ENCODE measurements at regions not wholly inside any gene's neighbourhood (a gene's known extent, or its start where the extent isn't known, plus 50 kb on each side); places are given as distances from the start of the nearest gene placed in this dataset.

GRCh38 chr20:51172558-51173428, 149.9 kb upstream of the KCNG1 start:
- no peak for TF ChIP-seq POLR2AphosphoS5 (IDR thresholded peaks at IDR 0.05)
- TF ChIP-seq CTCF (IDR thresholded peaks at IDR 0.05): no peak
- TF ChIP-seq POLR2A (IDR thresholded peaks at IDR 0.05; ENCODE audit: low read depth): no peak
- no peak for TF ChIP-seq EP300 (IDR thresholded peaks at IDR 0.05)

Data from esophagus muscularis mucosa (tissue), 4 donors.